Parathyroid adenoma (tissue), 2 donors: ENCODE measurements at regions not wholly inside any gene's neighbourhood (a gene's known extent, or its start where the extent isn't known, plus 50 kb on each side); places are given as distances from the start of the nearest gene placed in this dataset.
A peak's percentile ranks its signal among the peaks of the same experiment; 100 is the strongest.

Experiments used
- H2AFZ ChIP-seq: fragments of 300-600 bp; sonication (generic); one replicate; pipeline ENCODE4 v1.7.0; 2017; ENCODE audit warnings: antibody characterized with exemption, mild to moderate bottlenecking
- H3K27ac ChIP-seq: fragments of 300-600 bp; sonication (generic); one replicate; pipeline ENCODE4 v1.7.0; 2017
- H3K27me3 ChIP-seq: fragments of 300-600 bp; sonication (generic); one replicate; pipeline ENCODE4 v1.7.0; 2017; ENCODE audit warnings: low read length; ENCODE audit not compliant: control insufficient read depth, insufficient read depth
- H3K36me3 ChIP-seq: fragments of 300-600 bp; sonication (generic); one replicate; pipeline ENCODE4 v1.7.0; 2017; ENCODE audit warnings: low read length; ENCODE audit not compliant: control insufficient read depth, insufficient read depth
- H3K4me1 ChIP-seq: fragments of 300-600 bp; sonication (generic); one replicate; pipeline ENCODE4 v1.7.0; 2017; ENCODE audit warnings: control low read depth
- H3K4me2 ChIP-seq: fragments of 300-600 bp; sonication (generic); one replicate; pipeline ENCODE4 v1.7.0; 2017; ENCODE audit warnings: low read length
- H3K4me3 ChIP-seq: fragments of 300-600 bp; sonication (generic); one replicate; pipeline ENCODE4 v1.7.0; 2017; ENCODE audit warnings: low read depth, low read length
- H3K79me2 ChIP-seq: fragments of 300-600 bp; sonication (generic); one replicate; pipeline ENCODE4 v1.7.0; 2017; ENCODE audit warnings: control low read depth
- H3K9ac ChIP-seq: fragments of 300-600 bp; sonication (generic); one replicate; pipeline ENCODE4 v1.7.0; 2017; ENCODE audit warnings: mild to moderate bottlenecking
- H3K9me3 ChIP-seq: fragments of 300-600 bp; sonication (generic); one replicate; pipeline ENCODE4 v1.7.0; 2017; ENCODE audit warnings: low read length; ENCODE audit not compliant: control insufficient read depth
- CTCF ChIP-seq: fragments of 300-600 bp; sonication (generic); IDR thresholded peaks from one replicate; pipeline ENCODE4 v1.7.0; 2017; ENCODE audit warnings: antibody characterized with exemption, mild to moderate bottlenecking
- donor health status: primary hyperparathyroidism.

- TF ChIP-seq CTCF = no peak
- no peaks in the 10 kb centered on the region for H3K27me3 ChIP-seq
- H2AFZ ChIP-seq = peak overlapping the region; percentile 47
- no peaks in the 10 kb centered on the region for H3K36me3 ChIP-seq
- H3K4me3 ChIP-seq = no peak overlapping the region
- H3K79me2 ChIP-seq = no peaks in the 10 kb centered on the region
- peaks cover 3% of the 10 kb centered on the region for H3K9me3 ChIP-seq
- no peak overlapping the region for H3K27ac ChIP-seq
- H3K9ac ChIP-seq = no peak overlapping the region
- H3K4me2 ChIP-seq = no peak overlapping the region
- peaks cover 3% of the 10 kb centered on the region for H3K4me1 ChIP-seq
Observed at GRCh38 chr2:887639-888038, 63.0 kb upstream of the SNTG2 start.

DNA sequence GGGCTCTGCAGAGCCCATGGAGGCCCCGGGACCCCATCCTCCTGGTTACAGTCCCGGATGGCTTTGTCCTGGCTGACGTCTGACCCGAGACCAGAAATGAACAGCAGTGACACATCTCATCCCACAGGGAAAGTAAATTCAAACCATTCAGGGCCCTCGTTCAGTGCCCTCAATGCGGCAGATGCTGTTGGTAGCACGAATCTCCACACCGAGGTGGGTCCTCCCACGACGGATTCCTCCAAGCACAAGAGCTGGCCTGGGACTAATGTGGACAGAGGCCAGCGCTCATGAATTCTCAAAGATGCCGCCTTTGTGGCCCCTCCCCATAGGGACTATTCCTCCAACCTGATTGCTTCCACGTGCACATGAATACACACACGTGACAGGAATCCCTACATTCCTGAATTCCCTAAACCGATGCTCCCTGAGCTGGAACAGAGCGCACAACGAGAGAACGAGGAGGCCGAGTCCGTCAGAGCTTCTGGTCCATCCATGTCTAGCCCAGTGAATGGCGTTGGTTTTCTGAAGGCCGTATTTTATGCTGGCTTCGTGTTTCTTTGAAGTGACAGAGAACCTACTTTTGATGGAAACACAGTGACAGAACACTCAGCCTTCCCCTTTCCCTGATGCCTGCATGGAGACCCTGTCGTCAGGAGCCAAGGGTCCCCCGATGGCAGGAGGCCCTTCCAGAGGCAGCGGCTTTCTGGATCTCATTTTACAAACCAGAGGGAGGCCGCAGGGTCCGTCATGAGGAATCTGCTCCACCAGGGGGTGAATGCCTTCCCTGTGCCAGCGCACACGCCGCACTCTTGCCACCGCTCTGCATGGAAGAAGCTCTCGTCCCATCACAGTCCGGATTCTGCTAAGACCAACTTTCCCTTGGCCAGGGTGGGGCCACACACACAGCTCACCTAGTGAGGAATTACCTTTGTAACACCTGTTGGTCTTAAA lies 64.3 kb upstream of the SNTG2 start:
- Histone ChIP-seq H3K4me3 (no peak overlapping the region), H3K4me2 (no peak overlapping the region), H3K27ac (no peak overlapping the region), H3K36me3 (no peaks in the 10 kb centered on the region), H3K9ac (no peak overlapping the region), H3K4me1 (peaks cover 3% of the 10 kb centered on the region), H2AFZ (no peak overlapping the region), H3K9me3 (peaks cover 3% of the 10 kb centered on the region), H3K79me2 (no peaks in the 10 kb centered on the region), H3K27me3 (no peaks in the 10 kb centered on the region)
- no peak for TF ChIP-seq CTCF

DNA sequence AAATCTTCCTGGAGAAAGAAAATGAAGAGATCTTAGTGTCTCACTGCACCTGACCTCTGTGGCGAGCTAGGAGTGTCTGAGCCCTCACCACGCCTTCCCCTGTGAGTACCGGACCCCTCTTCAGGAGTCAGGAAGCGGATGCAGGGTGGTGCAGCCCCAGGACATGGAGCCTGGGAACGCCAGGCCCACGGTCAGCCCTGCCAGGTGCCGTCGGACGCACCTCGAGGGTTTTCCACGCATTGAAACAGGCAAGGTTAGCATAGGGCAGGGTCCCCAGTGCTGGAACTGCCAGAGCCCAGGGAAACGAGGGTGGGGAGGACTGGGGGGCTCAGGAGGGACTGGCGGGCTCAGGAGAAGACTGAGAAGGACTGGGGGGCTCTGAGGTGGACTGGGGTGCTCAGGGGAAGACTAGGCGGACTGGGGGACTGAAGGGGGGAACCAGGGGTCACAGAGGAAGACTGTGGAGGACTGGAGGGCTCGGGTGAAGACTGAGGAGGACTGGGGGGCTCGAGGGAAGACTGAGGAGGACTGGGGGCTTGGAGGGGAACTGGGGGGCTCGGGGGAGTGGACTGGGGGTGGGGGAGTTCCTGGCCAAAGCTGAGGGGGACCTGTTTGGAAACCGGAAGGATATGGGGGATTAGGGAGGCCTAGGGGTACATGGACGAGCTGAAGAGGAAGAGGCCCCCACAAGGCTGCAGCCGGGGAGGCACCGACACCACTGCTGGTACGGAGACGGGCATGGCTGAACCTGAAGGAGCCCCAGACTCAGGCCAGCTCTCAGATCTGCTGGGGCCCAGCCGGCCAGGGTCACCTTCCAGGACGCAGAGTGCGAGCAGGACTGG lies 65.2 kb upstream of the SNTG2 start:
- Histone ChIP-seq H3K27ac (no peak overlapping the region), H3K9ac (no peak overlapping the region), H3K27me3 (no peaks in the 10 kb centered on the region), H2AFZ (no peak overlapping the region), H3K36me3 (no peaks in the 10 kb centered on the region), H3K4me2 (no peak overlapping the region), H3K4me3 (no peak overlapping the region), H3K4me1 (peaks cover 3% of the 10 kb centered on the region), H3K79me2 (no peaks in the 10 kb centered on the region), H3K9me3 (peaks cover 3% of the 10 kb centered on the region)
- no peak for TF ChIP-seq CTCF

DNA sequence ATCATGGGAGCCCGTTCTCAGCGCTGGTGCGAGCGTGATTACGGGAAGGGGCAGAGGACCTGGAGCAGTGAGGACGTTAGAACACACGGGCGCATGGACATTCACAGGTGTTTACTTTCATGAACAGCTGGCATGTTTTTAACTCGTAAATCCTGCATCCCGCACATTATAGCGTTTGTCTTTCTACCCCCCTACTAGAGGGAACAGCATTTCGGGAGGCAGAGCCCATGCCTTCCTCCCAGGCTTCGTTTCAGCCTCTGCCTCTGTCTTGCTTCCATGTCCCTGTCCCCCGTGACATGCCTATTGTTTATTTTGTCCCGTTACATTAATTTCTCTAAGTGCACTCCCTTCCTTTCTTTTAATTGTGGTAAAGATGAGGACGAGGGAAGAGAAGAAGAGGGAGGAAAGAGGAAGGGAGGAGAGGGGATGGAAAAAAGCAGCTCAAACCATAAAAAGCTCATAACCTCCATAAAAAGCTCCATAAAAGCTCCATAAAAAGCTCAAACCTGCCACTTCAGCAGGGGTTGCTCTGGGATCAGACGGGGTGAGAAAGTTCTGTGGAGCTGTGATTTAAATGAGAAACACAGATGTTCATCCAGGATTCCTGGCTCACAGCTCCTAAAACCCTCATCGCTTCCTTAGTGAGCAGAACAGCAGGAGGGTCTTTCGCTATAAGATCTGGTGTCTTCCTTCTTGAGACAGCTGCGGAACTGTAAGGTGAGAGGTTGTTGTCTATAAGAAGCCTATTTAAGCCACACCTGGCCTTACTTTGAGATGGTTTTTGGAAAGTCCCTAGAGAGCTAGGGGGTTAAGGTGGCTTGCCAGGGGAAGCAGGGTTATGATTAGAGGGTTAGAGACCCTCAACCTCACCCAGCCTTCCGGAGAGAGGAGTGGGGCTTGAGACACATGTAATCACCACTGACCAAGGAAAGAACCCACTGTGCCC lies 66.6 kb upstream of the SNTG2 start:
- Histone ChIP-seq H2AFZ (no peak overlapping the region), H3K4me3 (no peak overlapping the region), H3K4me2 (no peak overlapping the region), H3K79me2 (no peaks in the 10 kb centered on the region), H3K9ac (no peak overlapping the region), H3K36me3 (no peaks in the 10 kb centered on the region), H3K27ac (no peak overlapping the region), H3K4me1 (peaks cover 3% of the 10 kb centered on the region), H3K9me3 (peaks cover 3% of the 10 kb centered on the region), H3K27me3 (no peaks in the 10 kb centered on the region)
- no peak for TF ChIP-seq CTCF
